SK-N-SH treated with all-trans-retinoic acid at 6 μM for 48 hours (cell line): ENCODE measurements at regions not wholly inside any gene's neighbourhood (a gene's known extent, or its start where the extent isn't known, plus 50 kb on each side); places are given as distances from the start of the nearest gene placed in this dataset.

ENCODE experiments used
- ATAC-seq: fragments of 200-7000 bp; cut with Tn5 transposase; 3 replicates; pipeline ENCODE4 v1.9.1; 2020; ENCODE audit warnings: mild to moderate bottlenecking, moderate library complexity
- ARNTL ChIP-seq: fragments of 450-650 bp; formaldehyde crosslinking; IDR thresholded peaks from 2 replicates; pipeline ENCODE4 v1.5.0; 2020; ENCODE audit warnings: low read depth, mild to moderate bottlenecking, moderate library complexity, borderline replicate concordance
- BACH2 ChIP-seq: fragments of 250-450 bp; sonication (Bioruptor Pico); IDR thresholded peaks from 2 replicates; pipeline ENCODE4 v1.9.0; 2021; ENCODE audit warnings: mild to moderate bottlenecking, borderline replicate concordance
- CREB5 ChIP-seq: fragments of 250-450 bp; sonication (Bioruptor Pico); IDR thresholded peaks from 2 replicates; pipeline ENCODE4 v1.5.1; 2020; ENCODE audit warnings: low read depth, mild to moderate bottlenecking, moderate library complexity
- CSDC2 ChIP-seq: fragments of 250-450 bp; sonication (Bioruptor Pico); IDR thresholded peaks from 2 replicates; pipeline ENCODE4 v1.5.0; 2020; ENCODE audit warnings: mild to moderate bottlenecking, moderate library complexity
- CSRNP3 ChIP-seq: fragments of 250-450 bp; sonication (Bioruptor Pico); IDR thresholded peaks from 2 replicates; pipeline ENCODE4 v1.5.1; 2021; ENCODE audit warnings: mild to moderate bottlenecking, moderate library complexity
- ESRRG ChIP-seq: fragments of 250-450 bp; sonication (Bioruptor Pico); IDR thresholded peaks from 2 replicates; pipeline ENCODE4 v1.6.1; 2021; ENCODE audit warnings: mild to moderate bottlenecking
- GLIS3 ChIP-seq: fragments of 250-450 bp; sonication (Bioruptor Pico); IDR thresholded peaks from 2 replicates; pipeline ENCODE4 v1.5.0; 2020; ENCODE audit warnings: mild to moderate bottlenecking, moderate library complexity
- ISL1 ChIP-seq: fragments of 250-450 bp; sonication (Bioruptor Pico); IDR thresholded peaks from 2 replicates; pipeline ENCODE4 v2.1.2; 2022; ENCODE audit warnings: mild to moderate bottlenecking, moderate library complexity
- OSR1 ChIP-seq: fragments of 250-450 bp; sonication (Bioruptor Pico); IDR thresholded peaks from 2 replicates; pipeline ENCODE4 v1.8.0; 2022; ENCODE audit warnings: moderate library complexity, mild to moderate bottlenecking, inconsistent platforms
- PPARA ChIP-seq: fragments of 250-450 bp; sonication (Bioruptor Pico); IDR thresholded peaks from 2 replicates; pipeline ENCODE4 v1.5.0; 2020; ENCODE audit warnings: mild to moderate bottlenecking, borderline replicate concordance
- RARB ChIP-seq: fragments of 250-450 bp; sonication (Bioruptor Pico); IDR thresholded peaks from 2 replicates; pipeline ENCODE4 v1.8.0; 2021; ENCODE audit warnings: mild to moderate bottlenecking, moderate library complexity
- SNAI2 ChIP-seq: fragments of 250-450 bp; sonication (Bioruptor Pico); IDR thresholded peaks from 2 replicates; pipeline ENCODE4 v1.5.0; 2020; ENCODE audit warnings: mild to moderate bottlenecking, moderate library complexity
- TCF4 ChIP-seq: fragments of 250-450 bp; sonication (Bioruptor Pico); IDR thresholded peaks from 2 replicates; pipeline ENCODE4 v1.8.0; 2021; ENCODE audit warnings: mild to moderate bottlenecking, moderate library complexity, borderline replicate concordance
- TOX ChIP-seq: fragments of 250-450 bp; sonication (Bioruptor Pico); IDR thresholded peaks from 2 replicates; pipeline ENCODE4 v1.8.0; 2021; ENCODE audit warnings: mild to moderate bottlenecking, moderate library complexity, borderline replicate concordance
- TSHZ2 ChIP-seq: fragments of 250-450 bp; sonication (Bioruptor Pico); IDR thresholded peaks from 2 replicates; pipeline ENCODE4 v1.5.0; 2020; ENCODE audit warnings: mild to moderate bottlenecking, moderate library complexity
- ZC3H10 ChIP-seq: fragments of 250-450 bp; sonication (Bioruptor Pico); IDR thresholded peaks from 2 replicates; pipeline ENCODE4 v1.5.1; 2021; ENCODE audit warnings: mild to moderate bottlenecking, moderate library complexity
- ZFP3 ChIP-seq: fragments of 250-450 bp; sonication (Bioruptor Pico); IDR thresholded peaks from 2 replicates; pipeline ENCODE4 v1.5.0; 2020; ENCODE audit warnings: mild to moderate bottlenecking, moderate library complexity
- ZFP30 ChIP-seq: fragments of 450-650 bp; formaldehyde crosslinking; IDR thresholded peaks from 2 replicates; pipeline ENCODE4 v1.5.0; 2022; ENCODE audit warnings: mild to moderate bottlenecking, moderate library complexity
- ZNF565 ChIP-seq: fragments of 450-650 bp; formaldehyde crosslinking; conservative IDR thresholded peaks from 2 replicates; pipeline ENCODE4 v1.5.0; 2020; ENCODE audit warnings: low read depth, mild to moderate bottlenecking, moderate library complexity
- ZNF70 ChIP-seq: fragments of 450-650 bp; formaldehyde crosslinking; IDR thresholded peaks from 2 replicates; pipeline ENCODE4 v1.5.0; 2020; ENCODE audit warnings: mild to moderate bottlenecking, moderate library complexity
- ZNF8 ChIP-seq: fragments of 450-650 bp; formaldehyde crosslinking; IDR thresholded peaks from 2 replicates; pipeline ENCODE4 v1.5.0; 2020; ENCODE audit warnings: mild to moderate bottlenecking, moderate library complexity

- TF ChIP-seq ARNTL (no peak), BACH2 (CRISPR knock-in tag) (no peak), ISL1 (CRISPR knock-in tag) (no peak), TOX (CRISPR knock-in tag) (no peak), RARB (CRISPR knock-in tag) (no peak)
These were observed 321.0 kb upstream of the SNX7 start (continued) for GRCh38 chr1:98340511-98340910.

GRCh38 chr1:98336472-98337083 lies 324.9 kb upstream of the SNX7 start:
- TF ChIP-seq ZFP30 (CRISPR knock-in tag) (no peak), ESRRG (CRISPR knock-in tag) (no peak), CSDC2 (CRISPR knock-in tag) (no peak), ZFP3 (no peak), OSR1 (CRISPR knock-in tag) (no peak), ISL1 (CRISPR knock-in tag) (no peak), ZNF8 (CRISPR knock-in tag) (no peak), SNAI2 (no peak), PPARA (CRISPR knock-in tag) (no peak), CSRNP3 (CRISPR knock-in tag) (no peak), TCF4 (CRISPR knock-in tag) (no peak), CREB5 (no peak), GLIS3 (CRISPR knock-in tag) (no peak), ZNF565 (no peak), ZNF70 (CRISPR knock-in tag) (no peak), RARB (CRISPR knock-in tag) (no peak)
- no peak for ATAC-seq

GRCh38 chr1:98333936-98334335 lies 327.6 kb upstream of the SNX7 start:
- TF ChIP-seq TCF4 (CRISPR knock-in tag) (no peak), CSDC2 (CRISPR knock-in tag) (no peak), BACH2 (CRISPR knock-in tag) (no peak), ZC3H10 (no peak), TSHZ2 (CRISPR knock-in tag) (no peak), TOX (CRISPR knock-in tag) (no peak), PPARA (CRISPR knock-in tag) (no peak)

GRCh38 chr1:98333406-98333805 lies 328.1 kb upstream of the SNX7 start:
- no peak for TF ChIP-seq ZFP30 (CRISPR knock-in tag)
- no peak for TF ChIP-seq CSRNP3 (CRISPR knock-in tag)
- TF ChIP-seq ISL1 (CRISPR knock-in tag): no peak
- TF ChIP-seq, all 23 proteins: peak for 0
- no peak for ATAC-seq

More at GRCh38 chr1:98333936-98334335, 327.6 kb upstream of the SNX7 start:
- no peak for ATAC-seq
